WTC11 (cell line): ENCODE measurements at regions not wholly inside any gene's neighbourhood (a gene's known extent, or its start where the extent isn't known, plus 50 kb on each side); places are given as distances from the start of the nearest gene placed in this dataset.

Source experiments
- ATAC-seq: fragments of 200-7000 bp; cut with Tn5 transposase; 2 replicates; pipeline ENCODE4 v1.10.0; 2021; ENCODE audit warnings: mild to moderate bottlenecking, moderate library complexity
- CTCF ChIA-PET: fragments of 300-600 bp; sonication (Branson Sonifier 250); formaldehyde crosslinking; loops from one replicate; lab custom pipeline; 2021; ENCODE audit warnings: antibody characterized with exemption; lab: Charles Lee
- POLR2A ChIA-PET: fragments of 350-600 bp; sonication (Branson Sonifier 250); formaldehyde crosslinking; loops from one replicate; lab custom pipeline; 2021; ENCODE audit warnings: antibody characterized with exemption; lab: Charles Lee
- DNase-seq: peaks from one replicate; pipeline ENCODE4 v3.0.0; 2021; ENCODE audit warnings: low spot score
- H3K27ac Mint-ChIP-seq: 2 replicates; pipeline ENCODE4 v1.8.0; 2021; ENCODE audit warnings: mixed read lengths
- H3K27me3 Mint-ChIP-seq: 2 replicates; pipeline ENCODE4 v1.8.0; 2021; ENCODE audit warnings: low read depth, mild to moderate bottlenecking, moderate library complexity, mixed read lengths
- H3K36me3 Mint-ChIP-seq: 2 replicates; pipeline ENCODE4 v1.8.0; 2021; ENCODE audit warnings: mixed read lengths
- H3K4me1 Mint-ChIP-seq: 2 replicates; pipeline ENCODE4 v1.8.0; 2022; ENCODE audit warnings: mixed read lengths
- H3K4me3 Mint-ChIP-seq: 2 replicates; pipeline ENCODE4 v1.8.0; 2021; ENCODE audit warnings: mild to moderate bottlenecking, moderate library complexity, mixed read lengths
- H3K9me3 Mint-ChIP-seq: 2 replicates; pipeline ENCODE4 v1.8.0; 2021; ENCODE audit warnings: mixed read lengths
- CBFB ChIP-seq: sonication (generic); formaldehyde crosslinking; IDR thresholded peaks from 2 replicates; pipeline ENCODE4 v1.8.1; 2022; ENCODE audit warnings: mild to moderate bottlenecking, low read depth, missing genetic modification reagents
- CDX4 ChIP-seq: fragments of 250-450 bp; sonication (Bioruptor Pico); IDR thresholded peaks from 2 replicates; pipeline ENCODE4 v1.9.0; 2021; ENCODE audit warnings: moderate library complexity, mild to moderate bottlenecking, inconsistent platforms, borderline replicate concordance
- CREM ChIP-seq: sonication (generic); formaldehyde crosslinking; IDR thresholded peaks from 2 replicates; pipeline ENCODE4 v1.8.1; 2022; ENCODE audit warnings: mild to moderate bottlenecking, missing genetic modification reagents, moderate library complexity
- ESRRA ChIP-seq: sonication (generic); formaldehyde crosslinking; IDR thresholded peaks from 2 replicates; pipeline ENCODE4 v1.8.1; 2022; ENCODE audit warnings: mild to moderate bottlenecking, missing genetic modification reagents, borderline replicate concordance
- GRHL2 ChIP-seq: fragments of 250-450 bp; sonication (Bioruptor Pico); IDR thresholded peaks from 2 replicates; pipeline ENCODE4 v1.8.0; 2022; ENCODE audit warnings: mild to moderate bottlenecking, moderate library complexity; ENCODE audit not compliant: insufficient replicate concordance, severe bottlenecking
- JAZF1 ChIP-seq: fragments of 250-450 bp; sonication (Bioruptor Pico); IDR thresholded peaks from 2 replicates; pipeline ENCODE4 v1.9.0; 2021; ENCODE audit warnings: moderate library complexity, mild to moderate bottlenecking, inconsistent platforms
- NR2C2 ChIP-seq: sonication (generic); formaldehyde crosslinking; IDR thresholded peaks from 2 replicates; pipeline ENCODE4 v1.8.0; 2022; ENCODE audit warnings: mild to moderate bottlenecking, missing genetic modification reagents
- NR3C1 ChIP-seq: sonication (generic); formaldehyde crosslinking; conservative IDR thresholded peaks from 2 replicates; pipeline ENCODE4 v1.8.1; 2023; ENCODE audit warnings: low read depth, mild to moderate bottlenecking, missing genetic modification reagents
- SMAD3 ChIP-seq: sonication (generic); formaldehyde crosslinking; IDR thresholded peaks from 2 replicates; pipeline ENCODE4 v1.8.0; 2022; ENCODE audit warnings: missing genetic modification reagents, mild to moderate bottlenecking, borderline replicate concordance
- ZBTB21 ChIP-seq: sonication (generic); formaldehyde crosslinking; IDR thresholded peaks from 2 replicates; pipeline ENCODE4 v1.8.1; 2023; ENCODE audit warnings: mild to moderate bottlenecking, missing genetic modification reagents, borderline replicate concordance
- ZBTB43 ChIP-seq: sonication (generic); formaldehyde crosslinking; IDR thresholded peaks from 2 replicates; pipeline ENCODE4 v1.8.1; 2023; ENCODE audit warnings: mild to moderate bottlenecking, missing genetic modification reagents
- ZNF138 ChIP-seq: sonication (generic); formaldehyde crosslinking; conservative IDR thresholded peaks from 2 replicates; pipeline ENCODE4 v1.8.1; 2022; ENCODE audit warnings: mild to moderate bottlenecking, moderate library complexity, missing genetic modification reagents
- ZNF281 ChIP-seq: sonication (generic); formaldehyde crosslinking; IDR thresholded peaks from 2 replicates; pipeline ENCODE4 v1.8.0; 2023; ENCODE audit warnings: mild to moderate bottlenecking, missing genetic modification reagents
- TF ChIP-seq, protein P1 (sequence below): fragments of 250-450 bp; sonication (Bioruptor Pico); conservative IDR thresholded peaks from 2 replicates; pipeline ENCODE4 v1.9.0; 2021; ENCODE audit warnings: mild to moderate bottlenecking
- TF ChIP-seq, protein P2 (sequence below): fragments of 250-450 bp; sonication (Bioruptor Pico); IDR thresholded peaks from 2 replicates; pipeline ENCODE4 v1.9.0; 2021; ENCODE audit warnings: mild to moderate bottlenecking
- TF ChIP-seq, protein P3 (sequence below): sonication (generic); formaldehyde crosslinking; IDR thresholded peaks from 2 replicates; pipeline ENCODE4 v1.8.1; 2022; ENCODE audit warnings: low read depth, missing genetic modification reagents, borderline replicate concordance

GRCh38 chr2:196407675-196408264 lies 231.7 kb upstream of the CCDC150 start:
- ChIA-PET CTCF (no interaction called here), POLR2A (no interaction called here)
- no peaks in the 10 kb centered on the region for H3K9me3 Mint-ChIP-seq

DNA sequence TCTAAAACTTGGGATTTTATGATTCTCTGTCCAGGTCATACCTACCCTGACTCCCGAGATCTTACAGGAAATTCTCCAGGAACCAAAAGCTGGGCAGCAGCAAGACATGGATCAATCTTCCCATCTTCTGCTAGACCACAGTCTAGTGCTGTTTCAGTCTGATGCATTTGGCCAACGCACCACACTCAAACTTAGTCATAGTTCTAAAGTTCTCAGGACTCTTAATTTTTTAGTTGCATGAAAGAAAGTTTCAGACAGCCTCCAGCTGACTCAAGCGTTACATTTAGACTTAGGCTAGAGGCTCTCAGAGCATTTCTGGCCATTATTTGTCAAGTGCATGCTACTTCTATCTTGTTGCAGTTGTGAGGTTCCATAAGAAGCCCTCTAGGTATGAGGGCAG lies 230.1 kb upstream of the CCDC150 start:
- Mint-ChIP-seq H3K27ac (no peak overlapping the region), H3K4me3 (no peak overlapping the region), H3K4me1 (no peaks in the 10 kb centered on the region), H3K27me3 (no peaks in the 10 kb centered on the region), H3K9me3 (no peaks in the 10 kb centered on the region), H3K36me3 (no peaks in the 10 kb centered on the region)
- POLR2A ChIA-PET: no interaction called here
- ATAC-seq (no peak), DNase-seq (no peak)
- CTCF ChIA-PET: no interaction called here
- TF ChIP-seq ZNF138: no peak
- TF ChIP-seq SMAD3 (CRISPR knock-in tag): no peak
- TF ChIP-seq CBFB (CRISPR knock-in tag): no peak
- TF ChIP-seq ESRRA (CRISPR knock-in tag): no peak
- no peak for TF ChIP-seq NR3C1 (CRISPR knock-in tag)
- TF ChIP-seq CDX4 (CRISPR knock-in tag): no peak
- no peak for TF ChIP-seq ZNF281 (CRISPR knock-in tag)
- no peak for TF ChIP-seq GRHL2 (CRISPR knock-in tag)

More at GRCh38 chr2:196407675-196408264, 231.7 kb upstream of the CCDC150 start:
- DNase-seq (no peak), ATAC-seq (no peak)
- Mint-ChIP-seq H3K27me3 (no peaks in the 10 kb centered on the region), H3K36me3 (no peaks in the 10 kb centered on the region), H3K4me3 (no peak overlapping the region), H3K27ac (no peak overlapping the region), H3K4me1 (no peaks in the 10 kb centered on the region)
- TF ChIP-seq, protein P1, sequence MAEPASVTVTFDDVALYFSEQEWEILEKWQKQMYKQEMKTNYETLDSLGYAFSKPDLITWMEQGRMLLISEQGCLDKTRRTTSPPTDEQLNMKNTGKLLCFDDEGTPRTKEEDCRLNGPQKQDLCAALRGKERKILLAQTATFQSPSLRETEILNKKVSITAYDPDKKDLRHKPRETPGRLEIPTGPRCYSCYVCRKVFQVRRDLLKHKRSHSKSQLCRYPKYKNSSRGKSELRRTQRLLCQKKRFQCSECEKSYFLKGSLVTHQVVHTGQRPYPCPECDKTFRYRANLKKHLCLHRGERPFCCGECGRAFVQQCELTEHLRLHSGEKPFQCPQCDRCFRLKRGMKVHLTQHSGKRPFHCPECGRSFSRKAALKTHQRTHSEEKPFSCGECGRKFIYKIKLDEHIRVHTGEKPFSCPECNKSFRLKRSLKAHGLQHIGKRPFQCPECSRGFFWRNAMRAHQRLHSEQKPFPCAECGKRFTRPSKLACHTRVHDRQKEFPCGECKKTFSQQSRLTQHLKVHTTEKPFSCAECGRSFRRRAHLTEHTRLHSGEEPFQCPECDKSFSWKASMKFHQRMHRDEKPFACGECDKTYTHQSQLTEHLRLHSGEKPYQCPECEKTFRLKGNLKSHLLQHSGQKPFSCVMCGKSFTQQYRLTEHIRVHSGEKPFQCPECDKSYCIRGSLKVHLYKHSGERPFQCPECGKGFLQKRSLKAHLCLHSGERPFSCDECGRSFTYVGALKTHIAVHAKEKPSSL (CRISPR knock-in tag): no peak
- no peak for TF ChIP-seq ESRRA (CRISPR knock-in tag)
- no peak for TF ChIP-seq NR2C2 (CRISPR knock-in tag)

- H3K27me3 Mint-ChIP-seq: no peaks in the 10 kb centered on the region
- POLR2A ChIA-PET: no interaction called here
- no peaks in the 10 kb centered on the region for H3K9me3 Mint-ChIP-seq
- no peaks in the 10 kb centered on the region for H3K4me1 Mint-ChIP-seq
- ATAC-seq: no peak
- no peak overlapping the region for H3K4me3 Mint-ChIP-seq
- no peak overlapping the region for H3K27ac Mint-ChIP-seq
- H3K36me3 Mint-ChIP-seq: no peaks in the 10 kb centered on the region
- no peak for DNase-seq
- CTCF ChIA-PET: no interaction called here
- TF ChIP-seq, protein P2, sequence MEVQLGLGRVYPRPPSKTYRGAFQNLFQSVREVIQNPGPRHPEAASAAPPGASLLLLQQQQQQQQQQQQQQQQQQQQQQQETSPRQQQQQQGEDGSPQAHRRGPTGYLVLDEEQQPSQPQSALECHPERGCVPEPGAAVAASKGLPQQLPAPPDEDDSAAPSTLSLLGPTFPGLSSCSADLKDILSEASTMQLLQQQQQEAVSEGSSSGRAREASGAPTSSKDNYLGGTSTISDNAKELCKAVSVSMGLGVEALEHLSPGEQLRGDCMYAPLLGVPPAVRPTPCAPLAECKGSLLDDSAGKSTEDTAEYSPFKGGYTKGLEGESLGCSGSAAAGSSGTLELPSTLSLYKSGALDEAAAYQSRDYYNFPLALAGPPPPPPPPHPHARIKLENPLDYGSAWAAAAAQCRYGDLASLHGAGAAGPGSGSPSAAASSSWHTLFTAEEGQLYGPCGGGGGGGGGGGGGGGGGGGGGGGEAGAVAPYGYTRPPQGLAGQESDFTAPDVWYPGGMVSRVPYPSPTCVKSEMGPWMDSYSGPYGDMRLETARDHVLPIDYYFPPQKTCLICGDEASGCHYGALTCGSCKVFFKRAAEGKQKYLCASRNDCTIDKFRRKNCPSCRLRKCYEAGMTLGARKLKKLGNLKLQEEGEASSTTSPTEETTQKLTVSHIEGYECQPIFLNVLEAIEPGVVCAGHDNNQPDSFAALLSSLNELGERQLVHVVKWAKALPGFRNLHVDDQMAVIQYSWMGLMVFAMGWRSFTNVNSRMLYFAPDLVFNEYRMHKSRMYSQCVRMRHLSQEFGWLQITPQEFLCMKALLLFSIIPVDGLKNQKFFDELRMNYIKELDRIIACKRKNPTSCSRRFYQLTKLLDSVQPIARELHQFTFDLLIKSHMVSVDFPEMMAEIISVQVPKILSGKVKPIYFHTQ (CRISPR knock-in tag): no peak
- TF ChIP-seq CREM (CRISPR knock-in tag) (no peak), JAZF1 (no peak), ZBTB21 (CRISPR knock-in tag) (no peak), ZBTB43 (CRISPR knock-in tag) (no peak)
- TF ChIP-seq, protein P3, sequence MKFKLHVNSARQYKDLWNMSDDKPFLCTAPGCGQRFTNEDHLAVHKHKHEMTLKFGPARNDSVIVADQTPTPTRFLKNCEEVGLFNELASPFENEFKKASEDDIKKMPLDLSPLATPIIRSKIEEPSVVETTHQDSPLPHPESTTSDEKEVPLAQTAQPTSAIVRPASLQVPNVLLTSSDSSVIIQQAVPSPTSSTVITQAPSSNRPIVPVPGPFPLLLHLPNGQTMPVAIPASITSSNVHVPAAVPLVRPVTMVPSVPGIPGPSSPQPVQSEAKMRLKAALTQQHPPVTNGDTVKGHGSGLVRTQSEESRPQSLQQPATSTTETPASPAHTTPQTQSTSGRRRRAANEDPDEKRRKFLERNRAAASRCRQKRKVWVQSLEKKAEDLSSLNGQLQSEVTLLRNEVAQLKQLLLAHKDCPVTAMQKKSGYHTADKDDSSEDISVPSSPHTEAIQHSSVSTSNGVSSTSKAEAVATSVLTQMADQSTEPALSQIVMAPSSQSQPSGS: no peak
Observed at GRCh38 chr2:196410008-196410407, 229.5 kb upstream of the CCDC150 start.
